ENCODE measurements at regions not wholly inside any gene's neighbourhood (a gene's known extent, or its start where the extent isn't known, plus 50 kb on each side); places are given as distances from the start of the nearest gene placed in this dataset.

DNA sequence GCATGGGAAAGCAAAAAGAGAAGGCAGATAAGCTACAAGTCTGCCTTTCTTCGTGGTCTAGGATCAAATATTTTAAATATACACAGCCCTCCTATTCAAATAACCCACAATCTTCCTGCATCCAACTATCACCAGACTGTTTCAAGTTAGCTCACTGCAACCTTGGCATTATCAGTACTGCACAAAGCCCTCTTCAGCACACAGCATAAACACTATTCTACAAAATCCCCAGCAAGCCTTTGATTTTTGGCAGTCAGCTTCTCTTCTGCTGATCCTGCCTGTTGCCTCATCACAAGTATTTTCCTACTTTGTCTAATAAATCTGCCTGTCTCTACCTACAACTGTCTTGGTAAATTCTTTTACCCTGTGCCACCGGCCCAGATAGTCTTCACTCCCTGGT is 142.9 kb downstream of the COX7C start:
- TF ChIP-seq, protein P1, sequence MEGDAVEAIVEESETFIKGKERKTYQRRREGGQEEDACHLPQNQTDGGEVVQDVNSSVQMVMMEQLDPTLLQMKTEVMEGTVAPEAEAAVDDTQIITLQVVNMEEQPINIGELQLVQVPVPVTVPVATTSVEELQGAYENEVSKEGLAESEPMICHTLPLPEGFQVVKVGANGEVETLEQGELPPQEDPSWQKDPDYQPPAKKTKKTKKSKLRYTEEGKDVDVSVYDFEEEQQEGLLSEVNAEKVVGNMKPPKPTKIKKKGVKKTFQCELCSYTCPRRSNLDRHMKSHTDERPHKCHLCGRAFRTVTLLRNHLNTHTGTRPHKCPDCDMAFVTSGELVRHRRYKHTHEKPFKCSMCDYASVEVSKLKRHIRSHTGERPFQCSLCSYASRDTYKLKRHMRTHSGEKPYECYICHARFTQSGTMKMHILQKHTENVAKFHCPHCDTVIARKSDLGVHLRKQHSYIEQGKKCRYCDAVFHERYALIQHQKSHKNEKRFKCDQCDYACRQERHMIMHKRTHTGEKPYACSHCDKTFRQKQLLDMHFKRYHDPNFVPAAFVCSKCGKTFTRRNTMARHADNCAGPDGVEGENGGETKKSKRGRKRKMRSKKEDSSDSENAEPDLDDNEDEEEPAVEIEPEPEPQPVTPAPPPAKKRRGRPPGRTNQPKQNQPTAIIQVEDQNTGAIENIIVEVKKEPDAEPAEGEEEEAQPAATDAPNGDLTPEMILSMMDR (IDR thresholded peaks at IDR 0.05; ENCODE audit: insufficient read depth, low read length, poor library complexity, severe bottlenecking): no peak
- TF ChIP-seq EZH2phosphoT487 (conservative IDR thresholded peaks at IDR 0.05; ENCODE audit: low read length): no peak
